Osteoblast (primary cell): ENCODE measurements at regions not wholly inside any gene's neighbourhood (a gene's known extent, or its start where the extent isn't known, plus 50 kb on each side); places are given as distances from the start of the nearest gene placed in this dataset.

Experiments used
- DNase-seq: peaks from one replicate; pipeline ENCODE4 v3.0.0; 2011; ENCODE audit warnings: low spot score, mixed read lengths; ENCODE audit not compliant: insufficient read length; ENCODE audit errors: missing footprints
- H2AFZ ChIP-seq: 2 replicates; pipeline ENCODE4 v1.6.0; 2011; ENCODE audit warnings: mild to moderate bottlenecking, low read length
- H3K27ac ChIP-seq: 2 replicates; pipeline ENCODE4 v1.5.1; 2011; ENCODE audit warnings: mild to moderate bottlenecking, low read depth, low read length, moderate library complexity
- H3K27me3 ChIP-seq: 2 replicates; pipeline ENCODE4 v1.6.0; 2012; ENCODE audit warnings: mild to moderate bottlenecking, control low read depth, inconsistent platforms, low read length, moderate library complexity; ENCODE audit not compliant: insufficient read depth
- H3K36me3 ChIP-seq: 2 replicates; pipeline ENCODE4 v1.5.1; 2011; ENCODE audit warnings: mild to moderate bottlenecking, low read length, control low read depth, moderate library complexity; ENCODE audit not compliant: insufficient read depth
- H3K4me1 ChIP-seq: 2 replicates; pipeline ENCODE4 v1.5.1; 2011; ENCODE audit warnings: mild to moderate bottlenecking, low read length, control low read depth, moderate library complexity; ENCODE audit not compliant: insufficient read depth
- H3K4me2 ChIP-seq: 2 replicates; pipeline ENCODE4 v1.6.0; 2011; ENCODE audit warnings: mild to moderate bottlenecking, low read length; ENCODE audit not compliant: insufficient read depth
- H3K4me3 ChIP-seq: fragments of 200-600 bp; sonication (generic); 3 replicates; pipeline ENCODE4 v1.5.1; 2012; ENCODE audit warnings: mild to moderate bottlenecking, low read length, inconsistent platforms; ENCODE audit not compliant: insufficient read depth
- H3K79me2 ChIP-seq: 2 replicates; pipeline ENCODE4 v1.6.0; 2012; ENCODE audit warnings: mild to moderate bottlenecking, low read length, control low read depth, inconsistent platforms; ENCODE audit not compliant: insufficient read depth
- H3K9me3 ChIP-seq: 2 replicates; pipeline ENCODE4 v1.5.1; 2011; ENCODE audit warnings: low read depth, low read length, control low read depth
- H4K20me1 ChIP-seq: 2 replicates; pipeline ENCODE4 v1.6.0; 2012; ENCODE audit warnings: mild to moderate bottlenecking, low read length, control low read depth; ENCODE audit not compliant: insufficient read depth
- CTCF ChIP-seq: IDR thresholded peaks from 2 replicates; pipeline ENCODE4 v1.5.1; 2011; ENCODE audit warnings: mild to moderate bottlenecking, low read depth, low read length, moderate library complexity; ENCODE audit errors: extremely low read depth

DNA sequence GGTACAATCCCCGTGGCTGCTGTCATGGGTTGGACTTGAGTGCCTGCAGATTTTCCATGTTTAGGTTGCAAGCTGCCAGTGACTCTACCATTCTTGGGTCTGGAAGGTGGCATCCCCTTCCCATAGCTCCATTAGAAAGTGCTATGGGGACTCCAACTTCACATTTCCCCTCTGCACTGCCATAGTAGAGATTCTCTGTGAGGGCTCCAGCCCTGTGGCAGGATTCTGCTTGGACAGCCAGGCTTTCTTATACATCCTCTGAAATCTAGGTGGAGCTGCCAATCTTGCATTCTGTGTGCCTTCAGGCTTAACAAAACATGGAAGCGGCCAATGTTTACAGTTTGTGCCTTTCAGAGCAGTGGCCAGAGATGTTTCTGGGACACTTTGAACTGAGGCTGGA lies 636.2 kb downstream of the SLITRK6 start:
- Histone ChIP-seq H3K4me2 (no peak overlapping the region), H3K9me3 (no peaks in the 10 kb centered on the region), H4K20me1 (no peaks in the 10 kb centered on the region), H3K27ac (no peak overlapping the region), H3K4me3 (no peak overlapping the region), H3K36me3 (no peaks in the 10 kb centered on the region), H3K4me1 (no peaks in the 10 kb centered on the region), H3K79me2 (no peaks in the 10 kb centered on the region), H2AFZ (no peak overlapping the region), H3K27me3 (no peaks in the 10 kb centered on the region)
- no peak for TF ChIP-seq CTCF
- DNase-seq, result no peak

- H3K79me2 ChIP-seq, result no peaks in the 10 kb centered on the region
- H2AFZ ChIP-seq, result no peak overlapping the region
- H3K4me1 ChIP-seq, result no peaks in the 10 kb centered on the region
- no peaks in the 10 kb centered on the region for H4K20me1 ChIP-seq
- H3K9me3 ChIP-seq, result no peaks in the 10 kb centered on the region
- DNase-seq, result no peak
- no peaks in the 10 kb centered on the region for H3K27me3 ChIP-seq
- no peak overlapping the region for H3K27ac ChIP-seq
- H3K4me2 ChIP-seq, result no peak overlapping the region
- no peaks in the 10 kb centered on the region for H3K36me3 ChIP-seq
- no peak for TF ChIP-seq CTCF
- no peak overlapping the region for H3K4me3 ChIP-seq
These were observed 651.2 kb downstream of the SLITRK6 start for GRCh38 chr13:85148009-85148408.

DNA sequence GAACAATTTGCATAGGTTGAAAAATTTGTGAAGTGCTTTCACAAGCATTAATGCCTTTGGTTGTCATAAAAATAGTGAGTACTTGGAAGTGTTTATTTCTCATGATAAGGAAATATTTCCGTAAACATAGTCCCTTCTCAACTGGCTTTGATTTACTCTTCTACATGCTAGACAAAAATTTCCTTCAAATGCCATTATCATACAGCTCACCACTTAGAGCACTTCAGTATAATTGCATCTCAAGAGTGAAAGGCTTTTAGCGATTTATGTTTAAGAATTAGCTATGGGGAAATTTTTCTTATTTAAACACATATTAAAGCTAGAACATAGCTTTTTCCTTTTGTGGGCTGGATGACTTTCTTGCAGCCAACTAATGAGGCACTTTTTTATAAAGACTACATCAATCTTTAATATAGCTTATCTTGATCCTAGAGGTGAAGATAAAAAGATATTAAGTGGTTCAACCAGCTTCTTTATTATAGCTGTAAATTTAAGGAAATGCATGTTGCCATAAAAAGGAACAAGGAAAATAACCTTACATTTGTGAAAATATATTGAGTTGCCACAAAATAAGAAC lies 656.8 kb downstream of the SLITRK6 start:
- H3K9me3 ChIP-seq, result no peaks in the 10 kb centered on the region

DNA sequence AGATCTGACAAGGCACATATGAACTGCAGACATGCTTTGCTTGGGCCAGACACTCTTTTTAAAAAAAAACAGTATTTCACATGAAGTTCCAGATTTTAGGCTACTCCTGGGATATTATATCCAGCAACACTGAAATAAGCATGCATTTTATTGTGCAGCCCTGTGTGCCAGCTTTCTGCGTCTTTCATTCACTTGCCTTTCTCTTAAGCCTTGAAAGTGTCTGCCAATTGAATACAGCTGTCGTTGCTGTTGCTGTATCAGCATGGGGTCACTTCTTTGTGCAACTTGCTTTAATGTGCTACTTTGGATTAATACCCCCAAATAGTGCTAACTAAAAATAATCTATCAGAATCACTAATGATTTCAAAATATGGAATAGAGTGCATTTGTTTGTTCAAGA lies 657.8 kb downstream of the SLITRK6 start:
- Histone ChIP-seq H3K4me3 (no peak overlapping the region), H2AFZ (no peak overlapping the region)

More for the DNA sequence above, 656.8 kb downstream of the SLITRK6 start:
- H3K27me3 ChIP-seq, result no peaks in the 10 kb centered on the region
- TF ChIP-seq CTCF, result no peak
- no peaks in the 10 kb centered on the region for H3K4me1 ChIP-seq
- H3K4me2 ChIP-seq, result no peak overlapping the region
- H4K20me1 ChIP-seq, result no peaks in the 10 kb centered on the region
- DNase-seq, result no peak
- no peak overlapping the region for H2AFZ ChIP-seq
- no peak overlapping the region for H3K27ac ChIP-seq
- H3K36me3 ChIP-seq, result no peaks in the 10 kb centered on the region
- H3K4me3 ChIP-seq, result no peak overlapping the region
- no peaks in the 10 kb centered on the region for H3K79me2 ChIP-seq

More for the DNA sequence above, 657.8 kb downstream of the SLITRK6 start:
- Histone ChIP-seq H3K9me3 (no peaks in the 10 kb centered on the region), H3K36me3 (no peaks in the 10 kb centered on the region), H4K20me1 (no peaks in the 10 kb centered on the region), H3K79me2 (no peaks in the 10 kb centered on the region), H3K4me1 (no peaks in the 10 kb centered on the region), H3K4me2 (no peak overlapping the region), H3K27me3 (no peaks in the 10 kb centered on the region), H3K27ac (no peak overlapping the region)
- no peak for DNase-seq
- TF ChIP-seq CTCF, result no peak
